ENCODE measurements at regions not wholly inside any gene's neighbourhood (a gene's known extent, or its start where the extent isn't known, plus 50 kb on each side); places are given as distances from the start of the nearest gene placed in this dataset.

- no peak for TF ChIP-seq CTCF (IDR thresholded peaks at IDR 0.05; ENCODE audit: low read depth, low read length)
- CTCF ChIA-PET = no interaction called here
- POLR2A ChIA-PET = no interaction called here
- no peak for DNase-seq (ENCODE audit: low read depth, low spot score)
- Histone ChIP-seq H3K9me3 (ENCODE audit: control insufficient read depth, insufficient read depth, low read length) (peaks cover 33% of the 10 kb centered on the region), H3K27ac (ENCODE audit: low read depth, low read length) (no peak overlapping the region), H3K4me3 (ENCODE audit: low read depth, low read length) (no peak overlapping the region), H3K27me3 (ENCODE audit: control insufficient read depth, insufficient read depth, low read length) (no peaks in the 10 kb centered on the region)
These were observed 558.5 kb upstream of the MGMT start for GRCh38 chr10:128908499-128908898.

- H3K27ac ChIP-seq (ENCODE audit: low read depth, low read length) = no peak overlapping the region
- H3K9me3 ChIP-seq (ENCODE audit: control insufficient read depth, insufficient read depth, low read length) = peaks cover 57% of the 10 kb centered on the region
- H3K27me3 ChIP-seq (ENCODE audit: control insufficient read depth, insufficient read depth, low read length) = no peaks in the 10 kb centered on the region
- CTCF ChIA-PET = no interaction called here
- POLR2A ChIA-PET = no interaction called here
- TF ChIP-seq CTCF (IDR thresholded peaks at IDR 0.05; ENCODE audit: low read depth, low read length) = no peak
- no peak overlapping the region for H3K4me3 ChIP-seq (ENCODE audit: low read depth, low read length)
- DNase-seq (ENCODE audit: low read depth, low spot score) = no peak
These were observed 554.3 kb upstream of the MGMT start for GRCh38 chr10:128912568-128913311.

- TF ChIP-seq CTCF (IDR thresholded peaks at IDR 0.05; ENCODE audit: low read depth, low read length) = no peak
- no peak overlapping the region for H3K4me3 ChIP-seq (ENCODE audit: low read depth, low read length)
- H3K27ac ChIP-seq (ENCODE audit: low read depth, low read length) = no peak overlapping the region
- no peaks in the 10 kb centered on the region for H3K27me3 ChIP-seq (ENCODE audit: control insufficient read depth, insufficient read depth, low read length)
- POLR2A ChIA-PET = no interaction called here
- no peak for DNase-seq (ENCODE audit: low read depth, low spot score)
- CTCF ChIA-PET = no interaction called here
- peaks cover 48% of the 10 kb centered on the region for H3K9me3 ChIP-seq (ENCODE audit: control insufficient read depth, insufficient read depth, low read length)
These were observed 552.4 kb upstream of the MGMT start for GRCh38 chr10:128914681-128915080.

- CTCF ChIA-PET = no interaction called here
- no peak for TF ChIP-seq CTCF (IDR thresholded peaks at IDR 0.05; ENCODE audit: low read depth, low read length)
These were observed 551.4 kb upstream of the MGMT start for GRCh38 chr10:128915630-128916029.

GRCh38 chr10:128916383-128916782, 550.7 kb upstream of the MGMT start:
- DNase-seq (ENCODE audit: low read depth, low spot score) = no peak
- no peak for TF ChIP-seq CTCF (IDR thresholded peaks at IDR 0.05; ENCODE audit: low read depth, low read length)
- CTCF ChIA-PET = no interaction called here
- H3K9me3 ChIP-seq (ENCODE audit: control insufficient read depth, insufficient read depth, low read length) = peaks cover 46% of the 10 kb centered on the region
- H3K27ac ChIP-seq (ENCODE audit: low read depth, low read length) = no peak overlapping the region
- POLR2A ChIA-PET = no interaction called here
- no peak overlapping the region for H3K4me3 ChIP-seq (ENCODE audit: low read depth, low read length)
- no peaks in the 10 kb centered on the region for H3K27me3 ChIP-seq (ENCODE audit: control insufficient read depth, insufficient read depth, low read length)

More at GRCh38 chr10:128915630-128916029, 551.4 kb upstream of the MGMT start:
- POLR2A ChIA-PET = no interaction called here
- H3K27ac ChIP-seq (ENCODE audit: low read depth, low read length) = no peak overlapping the region
- DNase-seq (ENCODE audit: low read depth, low spot score) = no peak
- no peak overlapping the region for H3K4me3 ChIP-seq (ENCODE audit: low read depth, low read length)
- H3K9me3 ChIP-seq (ENCODE audit: control insufficient read depth, insufficient read depth, low read length) = peaks cover 48% of the 10 kb centered on the region
- no peaks in the 10 kb centered on the region for H3K27me3 ChIP-seq (ENCODE audit: control insufficient read depth, insufficient read depth, low read length)
